NCI-H526 treated with DMSO at 0.1 percent for 48 hours (cell line): ENCODE measurements at regions not wholly inside any gene's neighbourhood (a gene's known extent, or its start where the extent isn't known, plus 50 kb on each side); places are given as distances from the start of the nearest gene placed in this dataset.
"Not testable (repeated sequence)": the region's sequence is repeated elsewhere in the genome, so short reads cannot be mapped to it uniquely, and the experiment has no call there.

Experiments
- DNase-seq: peaks from one replicate; lab custom pipeline; 2025; lab: John Stamatoyannopoulos, UW

DNA sequence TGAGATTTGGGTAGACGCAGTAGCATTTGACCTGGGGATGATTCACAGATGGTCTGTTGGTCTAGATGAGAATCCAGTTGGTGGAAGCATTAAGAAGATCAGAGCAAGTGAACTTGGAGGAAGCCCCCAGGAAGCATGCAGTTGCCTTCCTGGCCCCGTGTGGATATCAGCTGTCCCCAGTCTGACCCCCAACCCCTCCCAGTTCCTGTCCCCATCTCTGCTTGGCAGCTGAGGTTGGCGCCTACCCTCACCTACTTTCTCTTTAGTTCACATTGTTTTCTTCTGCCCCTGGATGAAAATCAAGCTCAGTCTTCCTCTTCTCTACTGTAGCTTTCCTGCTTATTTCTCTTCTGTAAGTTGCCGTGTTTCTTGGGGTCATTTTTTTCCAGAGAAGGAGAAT, 227.9 kb downstream of the GATA3 start:
- DNase-seq = no peak

DNA sequence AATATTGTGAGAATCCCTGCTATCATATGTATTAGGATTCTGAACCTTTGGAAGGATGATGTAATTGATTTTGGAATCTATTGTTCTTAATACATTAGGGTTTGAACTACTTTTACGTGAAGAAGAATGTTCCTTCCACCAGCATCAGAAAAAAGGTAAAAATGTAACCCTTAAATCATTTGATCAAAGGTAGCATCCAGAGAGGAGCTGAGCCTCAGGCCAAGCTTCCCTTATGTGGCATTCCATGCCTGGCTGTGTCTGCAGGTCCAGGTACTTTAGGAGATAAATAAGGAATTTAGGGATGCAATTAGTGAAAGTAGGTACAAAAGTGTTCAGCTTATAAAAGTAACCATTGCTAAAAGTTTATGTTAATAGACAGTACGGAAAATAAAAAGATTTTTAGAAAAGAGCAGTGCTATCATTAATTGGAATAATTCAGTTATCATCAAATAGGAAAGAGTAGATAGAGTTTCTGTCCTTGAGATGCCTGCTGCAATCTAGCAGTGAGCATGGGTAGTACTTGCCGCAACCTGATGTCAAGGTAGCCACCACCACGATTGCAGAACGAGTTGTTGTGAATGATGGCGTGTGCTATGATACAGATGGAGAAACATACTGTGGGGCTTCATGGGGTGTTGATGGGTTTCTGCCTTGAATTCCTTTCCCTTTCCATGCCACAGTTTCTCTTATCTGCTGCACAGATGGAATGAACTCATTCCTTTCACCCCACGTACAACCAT, 228.8 kb downstream of the GATA3 start:
- DNase-seq = no peak

DNA sequence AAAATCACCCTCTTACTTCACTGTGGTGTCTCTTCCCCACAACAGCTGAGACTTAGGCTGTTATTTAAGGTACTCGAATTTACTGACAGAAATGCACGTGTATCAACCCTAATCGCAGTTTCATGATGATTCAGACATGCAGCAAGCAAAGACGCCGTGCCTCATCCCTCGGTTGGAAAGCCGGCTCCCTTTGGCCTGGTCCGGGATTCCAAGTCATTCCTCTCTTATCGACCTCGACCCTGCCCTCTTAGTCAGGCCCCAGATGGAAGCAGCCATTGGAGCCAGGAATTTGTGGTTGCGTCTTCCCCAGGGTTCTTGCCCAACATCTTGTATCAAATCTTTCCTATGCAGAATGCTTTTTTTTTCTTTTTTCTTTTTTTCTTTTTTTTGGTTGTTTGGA, 229.5 kb downstream of the GATA3 start:
- DNase-seq = no peak

DNA sequence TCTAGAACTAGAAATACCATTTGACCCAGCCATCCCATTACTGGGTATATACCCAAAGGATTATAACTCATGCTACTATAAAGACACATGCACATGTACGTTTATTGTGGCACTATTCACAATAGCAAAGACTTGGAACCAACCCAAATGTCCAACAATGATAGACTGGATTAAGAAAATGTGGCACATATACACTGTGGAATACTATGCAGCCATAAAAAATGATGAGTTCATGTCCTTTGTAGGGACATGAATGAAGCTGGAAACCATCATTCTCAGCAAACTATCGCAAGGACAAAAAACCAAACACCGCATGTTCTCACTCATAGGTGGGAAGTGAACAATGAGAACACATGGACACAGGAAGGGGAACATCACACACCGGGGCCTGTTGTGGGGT, 231.5 kb downstream of the GATA3 start:
- not testable (repeated sequence) for DNase-seq

DNA sequence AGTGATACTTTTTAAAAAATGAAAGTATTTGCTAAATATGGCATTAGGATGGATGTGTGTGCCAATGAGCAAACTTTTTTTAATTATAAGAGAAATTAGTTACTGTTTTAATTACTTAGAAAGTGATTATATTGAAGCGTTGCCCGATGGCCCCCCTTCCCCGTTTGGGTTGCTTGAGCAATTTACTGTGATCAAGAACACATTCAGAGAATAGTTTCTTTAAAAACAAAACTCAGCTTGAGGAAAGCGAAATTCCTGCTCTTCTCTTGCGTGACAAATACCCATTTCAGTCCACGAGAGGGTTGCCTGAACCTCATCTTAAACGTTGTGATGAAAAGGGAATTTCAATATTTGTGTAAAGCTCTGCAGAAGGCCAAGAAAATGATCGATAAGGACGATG, 234.1 kb downstream of the GATA3 start:
- no peak for DNase-seq

DNA sequence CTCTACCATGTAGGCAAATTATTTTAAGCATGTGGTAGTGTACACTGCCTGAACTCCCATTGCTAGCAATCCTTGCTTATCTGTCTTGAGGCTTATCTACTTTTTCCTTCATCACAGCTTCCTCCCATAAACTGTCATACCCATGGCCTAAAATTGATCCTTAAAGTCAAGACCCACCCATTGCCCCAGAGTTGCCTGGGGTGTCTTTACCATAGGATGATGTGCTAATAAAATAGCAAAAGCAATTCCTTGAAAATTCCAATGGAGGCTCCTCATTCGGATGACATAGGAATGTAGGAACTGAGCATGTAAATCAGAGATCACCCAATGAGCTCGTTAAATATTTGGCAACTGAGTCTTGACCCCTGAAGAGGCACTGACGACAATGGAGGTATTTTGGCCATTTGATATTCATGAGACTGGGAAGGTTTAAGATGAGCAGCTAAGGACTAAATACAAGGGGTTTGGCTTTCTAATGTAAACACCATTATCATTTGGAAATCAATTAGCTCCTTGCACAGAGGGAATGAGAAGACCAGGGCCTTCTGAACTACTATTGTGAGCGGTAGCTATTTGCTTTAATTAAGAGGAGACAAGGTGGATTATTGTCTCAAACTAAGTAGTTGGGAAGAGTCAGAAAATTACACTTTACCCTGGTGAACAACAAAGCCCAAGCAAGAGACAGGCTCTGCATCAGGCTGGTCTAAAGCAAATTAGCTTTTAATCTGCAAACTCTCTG, 234.9 kb downstream of the GATA3 start:
- no peak for DNase-seq

DNA sequence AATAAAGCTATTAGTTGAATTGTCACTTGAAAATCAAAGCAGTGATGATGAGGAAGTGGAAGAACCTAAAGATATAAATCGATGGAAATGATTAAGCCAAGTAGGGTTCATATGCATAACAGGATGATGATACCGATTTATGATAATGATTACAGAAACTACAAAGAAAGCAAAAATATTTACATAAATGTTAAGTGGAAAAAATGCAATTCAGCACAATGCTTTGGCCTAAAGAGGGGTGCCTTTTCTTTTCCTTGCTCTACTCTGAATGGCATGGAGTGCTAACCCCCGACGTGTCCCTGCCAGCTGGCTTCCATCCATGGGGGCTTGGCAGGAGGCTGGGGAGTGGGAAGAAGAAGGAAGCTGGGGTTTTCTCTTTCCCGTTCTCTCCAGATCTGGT, 240.3 kb downstream of the GATA3 start:
- DNase-seq = no peak

DNA sequence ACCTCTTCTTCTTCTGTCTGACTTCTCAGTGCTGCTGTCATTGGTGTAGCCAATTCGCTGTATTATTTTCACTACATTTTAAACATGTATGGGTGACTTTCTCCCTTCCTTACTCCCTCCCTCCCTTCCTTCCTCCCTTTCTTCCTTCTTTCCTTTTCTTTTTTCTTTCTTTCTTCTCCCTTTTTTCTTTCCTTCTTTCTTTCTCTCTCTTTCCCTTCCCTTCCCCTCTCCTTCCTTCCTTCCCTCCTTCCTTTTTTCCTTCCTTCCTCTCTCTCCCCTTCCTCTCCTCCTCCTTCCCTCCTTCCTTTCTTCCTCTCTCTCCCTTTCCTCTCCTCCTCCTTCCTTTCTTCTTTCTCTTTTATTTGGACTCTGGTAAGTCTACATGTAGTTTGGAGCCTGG, 240.8 kb downstream of the GATA3 start:
- DNase-seq = no peak

DNA sequence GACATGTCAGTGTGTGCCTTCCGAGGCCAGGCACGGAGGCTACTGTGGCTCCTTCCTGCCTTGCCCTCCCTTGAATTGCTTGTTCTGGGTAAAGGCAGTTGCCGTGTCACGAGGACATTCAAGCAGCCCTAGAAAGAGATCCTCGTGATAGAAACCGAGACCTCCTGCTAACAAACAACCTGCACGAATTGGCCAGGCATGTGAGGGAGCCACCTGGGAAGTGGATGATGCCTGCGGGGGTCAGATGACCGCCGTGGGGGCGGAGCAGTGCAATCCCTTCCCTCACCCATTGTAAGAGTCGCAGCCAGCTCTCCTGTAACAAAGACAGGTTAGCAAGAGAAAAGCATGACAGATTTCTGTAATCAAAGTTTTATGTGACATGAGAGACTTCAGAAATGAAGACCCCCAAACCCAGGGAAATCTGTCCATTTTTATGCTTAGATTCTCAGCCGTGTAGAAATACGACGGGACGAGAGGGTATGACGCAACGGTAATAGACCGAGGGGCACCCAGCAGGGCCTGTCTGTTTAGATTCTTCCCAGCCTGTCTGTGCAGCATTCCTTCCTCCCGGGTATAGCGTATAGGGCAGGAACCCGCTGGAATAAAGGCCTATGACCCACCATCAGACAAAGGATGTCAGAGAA, 241.7 kb downstream of the GATA3 start:
- DNase-seq = no peak

DNA sequence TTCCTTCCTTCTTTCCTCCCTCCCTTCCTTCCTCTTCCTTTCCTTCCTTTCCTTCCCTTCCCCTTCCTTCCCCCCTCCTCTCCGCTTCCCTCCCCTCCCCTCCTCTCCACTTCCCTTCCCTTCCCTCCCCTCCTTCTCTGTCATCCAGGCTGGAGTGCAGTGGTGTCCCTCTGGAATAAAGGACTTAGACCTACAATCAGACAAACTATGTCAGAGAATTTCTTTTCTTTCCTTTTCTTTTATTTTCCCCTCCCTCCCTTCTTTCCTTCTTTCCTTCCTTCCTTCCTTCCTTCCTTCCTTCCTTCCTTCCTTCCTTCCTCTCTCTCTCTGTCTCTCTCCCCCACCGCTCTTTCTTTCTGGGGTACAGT, 242.2 kb downstream of the GATA3 start:
- DNase-seq = no peak

DNA sequence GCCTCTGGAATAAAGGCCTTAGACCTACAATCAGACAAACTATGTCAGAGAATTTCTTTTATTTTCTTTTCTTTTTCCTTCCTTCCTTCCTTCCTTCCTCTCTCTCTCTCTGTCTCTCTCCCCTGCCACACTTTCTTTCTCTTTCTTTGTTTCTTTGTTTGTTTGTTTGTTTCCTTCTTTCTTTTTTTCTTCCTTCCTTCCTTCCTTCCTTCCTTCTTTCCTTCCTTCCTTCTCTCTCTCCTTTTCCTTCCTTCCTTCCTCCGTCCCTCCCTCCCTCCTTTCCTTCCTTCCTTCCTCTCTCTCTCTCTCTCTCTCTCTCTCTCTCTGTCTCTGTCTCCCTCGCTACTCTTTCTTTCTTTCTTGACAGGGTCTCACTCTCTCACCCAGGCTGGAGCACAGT, 242.6 kb downstream of the GATA3 start:
- DNase-seq = no peak

DNA sequence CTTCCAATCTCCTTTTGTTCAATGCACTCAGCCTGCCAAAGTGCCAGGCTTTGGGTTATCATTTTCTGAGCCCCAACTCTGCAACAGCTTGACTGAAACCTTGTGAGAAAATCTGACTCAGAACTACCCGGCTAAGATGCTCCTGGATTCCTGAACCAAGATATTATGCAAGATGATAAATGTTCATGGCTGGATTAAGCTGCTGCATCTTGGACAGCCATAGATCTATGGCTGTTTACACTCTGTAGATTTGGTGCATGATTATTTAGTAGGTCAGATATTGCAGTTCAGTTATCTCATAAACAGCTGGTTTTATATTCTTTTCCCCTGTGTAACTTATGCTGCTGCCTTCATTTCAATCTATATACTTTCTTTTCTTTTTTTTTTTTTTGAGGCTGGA, 243.5 kb downstream of the GATA3 start:
- DNase-seq = no peak

DNA sequence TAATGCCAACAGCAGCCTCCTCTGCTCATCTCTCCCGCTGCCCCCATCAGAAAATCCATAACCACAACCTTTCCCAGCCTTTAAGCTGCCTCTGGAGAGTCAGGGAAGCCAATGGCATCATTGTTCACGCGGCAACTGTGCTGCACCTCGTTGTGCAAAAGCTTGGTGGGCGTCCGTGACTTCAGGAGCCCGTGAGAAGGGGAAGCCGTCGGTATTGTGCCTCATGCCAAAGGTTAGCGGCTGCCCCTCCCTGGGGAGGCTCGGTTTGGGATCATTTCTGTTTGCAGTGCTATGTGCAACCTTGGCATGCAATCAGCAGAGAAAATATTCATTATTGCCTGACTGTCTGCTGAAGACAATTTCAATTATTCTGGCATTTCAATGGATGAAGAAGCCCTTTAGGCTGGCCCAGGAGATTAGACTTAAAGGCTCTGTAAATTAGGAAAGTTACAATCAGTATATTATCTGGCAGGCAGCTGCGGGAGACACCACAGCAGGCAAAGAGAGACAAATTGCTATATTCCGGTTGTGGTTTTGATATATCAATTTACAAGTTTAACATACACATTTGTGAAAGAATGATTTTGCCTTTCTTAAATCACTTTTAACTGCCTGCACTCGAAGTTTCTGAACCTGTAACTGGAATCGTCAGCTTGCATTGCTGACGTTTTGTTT, 244.5 kb downstream of the GATA3 start:
- DNase-seq = no peak

DNA sequence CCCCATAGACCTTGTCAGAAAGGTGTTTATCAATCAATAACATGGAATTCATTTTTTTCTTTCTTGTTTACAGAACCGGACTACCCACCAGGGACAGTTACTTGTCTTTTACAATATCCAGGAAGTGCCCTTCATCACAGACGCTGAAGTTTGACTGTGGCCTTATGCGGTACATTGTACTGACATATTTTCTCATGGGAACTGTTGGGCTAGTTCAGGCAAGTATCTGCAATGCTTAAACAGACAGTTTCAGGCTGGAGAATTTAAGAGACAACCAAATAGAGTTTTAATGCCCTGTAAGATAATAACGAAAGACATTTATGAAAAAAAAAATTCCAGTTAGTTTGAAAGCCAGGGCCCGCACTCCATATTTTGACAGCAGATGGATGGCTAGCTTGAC, 246.4 kb downstream of the GATA3 start:
- no peak for DNase-seq

DNA sequence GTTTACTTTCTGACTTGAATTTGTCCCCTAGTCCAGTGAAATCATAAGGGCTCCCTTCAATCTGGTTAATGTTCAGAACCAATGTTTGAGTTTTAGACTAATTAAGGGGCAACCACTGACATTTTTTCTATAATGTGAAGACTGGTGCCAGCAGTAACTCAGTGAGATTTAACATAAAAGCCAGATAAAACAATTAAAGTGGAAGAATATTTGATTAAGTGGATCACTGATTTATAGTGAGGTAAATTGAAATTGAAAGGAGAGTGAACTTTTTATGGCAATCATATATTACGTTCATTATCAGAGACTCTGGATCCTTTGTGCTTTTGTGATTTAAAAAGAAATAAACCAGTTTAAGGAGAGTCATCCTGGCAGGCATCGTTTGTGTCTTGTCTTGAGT, 246.8 kb downstream of the GATA3 start:
- no peak for DNase-seq

DNA sequence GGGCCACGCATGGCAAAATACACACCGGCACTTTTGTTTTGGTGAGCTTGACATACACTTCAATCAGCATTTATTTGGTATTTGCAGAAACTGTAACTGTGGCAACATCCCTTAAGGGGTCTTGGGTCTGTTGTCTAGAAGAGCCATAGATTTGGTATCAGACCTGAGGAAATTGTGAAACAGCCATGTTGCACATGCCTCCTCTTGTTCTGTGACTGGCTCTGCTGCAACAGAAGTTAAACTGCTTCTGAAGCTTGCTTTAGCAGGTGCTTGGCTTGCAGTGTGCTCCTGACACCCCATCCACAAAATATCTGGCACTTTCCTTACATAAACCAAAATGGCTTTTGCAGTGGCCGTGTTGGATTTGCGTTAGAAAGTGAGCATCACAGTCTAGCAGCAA, 247.3 kb downstream of the GATA3 start:
- DNase-seq = no peak

DNA sequence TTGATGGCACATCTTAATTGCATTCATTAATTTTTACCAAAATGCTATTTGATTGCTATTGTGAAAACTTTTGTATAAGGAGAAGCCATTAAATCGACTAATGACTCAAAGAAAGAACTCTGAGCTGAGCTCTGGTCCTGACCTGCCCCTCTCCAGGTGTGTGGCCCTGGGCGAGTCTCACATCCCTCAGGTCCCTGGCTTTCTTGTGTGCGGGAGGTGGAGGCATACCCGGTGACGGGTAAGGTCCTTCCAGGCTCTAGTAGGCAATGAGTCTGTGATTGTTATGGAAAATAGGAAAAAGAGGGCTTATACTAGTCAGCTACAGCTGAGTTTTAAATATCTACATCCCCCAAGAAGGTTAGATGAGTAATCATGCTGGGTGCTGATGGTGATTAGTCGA, 248.1 kb downstream of the GATA3 start:
- DNase-seq = no peak

DNA sequence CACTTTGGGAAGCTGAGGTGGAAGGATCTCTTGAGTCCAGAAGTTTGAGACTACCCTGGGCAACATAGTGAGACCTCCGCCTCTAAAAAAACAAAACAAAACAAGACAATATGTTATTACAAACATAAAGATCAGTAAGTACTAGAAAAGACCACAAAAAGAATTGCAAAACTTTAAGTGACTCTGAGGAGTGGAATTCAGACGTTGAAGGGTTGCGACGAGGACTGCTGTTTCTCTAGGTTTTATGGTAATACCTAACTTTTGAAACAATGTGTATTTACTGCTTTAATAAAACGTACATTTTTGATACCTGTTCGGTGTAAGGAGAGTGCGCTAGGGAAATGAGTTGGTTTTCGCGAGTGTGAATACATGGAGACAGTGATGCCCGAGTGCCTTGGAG, 250.4 kb downstream of the GATA3 start:
- no peak for DNase-seq

DNA sequence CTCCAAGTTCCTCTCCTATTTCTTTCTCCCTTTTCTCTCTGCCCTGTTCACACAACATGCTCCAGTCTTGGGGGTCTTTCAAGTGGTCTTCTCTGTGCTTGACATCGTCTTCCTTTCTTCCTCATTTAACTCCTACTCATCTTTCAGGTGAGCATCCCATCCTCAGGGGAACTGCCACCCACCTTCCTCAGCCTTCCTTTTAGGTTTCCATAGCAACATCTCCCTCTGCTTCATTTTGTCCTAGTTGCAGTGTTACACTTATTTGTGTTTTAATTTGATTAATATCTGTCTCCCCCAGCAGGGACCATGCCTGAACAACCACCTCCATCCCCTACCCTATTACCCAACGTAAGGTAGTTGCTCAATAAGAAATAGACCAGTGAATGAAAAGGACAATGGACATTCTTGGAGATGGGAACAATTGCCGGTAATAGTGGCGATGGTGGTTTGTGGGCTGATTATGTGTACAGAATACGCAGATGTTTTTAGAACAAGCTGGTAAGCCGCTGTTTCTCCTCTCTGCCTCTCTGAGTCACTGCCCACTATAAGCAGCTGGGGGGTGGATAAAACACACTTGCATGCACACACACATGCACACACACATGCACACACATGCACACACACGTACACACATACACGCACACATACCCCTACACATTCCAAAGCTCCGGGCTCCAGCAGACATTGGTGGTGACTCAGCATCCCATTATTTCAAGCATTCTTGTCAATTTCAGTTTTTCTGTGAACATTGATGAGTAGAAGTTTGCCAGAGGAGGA, 251.6 kb downstream of the GATA3 start:
- no peak for DNase-seq

DNA sequence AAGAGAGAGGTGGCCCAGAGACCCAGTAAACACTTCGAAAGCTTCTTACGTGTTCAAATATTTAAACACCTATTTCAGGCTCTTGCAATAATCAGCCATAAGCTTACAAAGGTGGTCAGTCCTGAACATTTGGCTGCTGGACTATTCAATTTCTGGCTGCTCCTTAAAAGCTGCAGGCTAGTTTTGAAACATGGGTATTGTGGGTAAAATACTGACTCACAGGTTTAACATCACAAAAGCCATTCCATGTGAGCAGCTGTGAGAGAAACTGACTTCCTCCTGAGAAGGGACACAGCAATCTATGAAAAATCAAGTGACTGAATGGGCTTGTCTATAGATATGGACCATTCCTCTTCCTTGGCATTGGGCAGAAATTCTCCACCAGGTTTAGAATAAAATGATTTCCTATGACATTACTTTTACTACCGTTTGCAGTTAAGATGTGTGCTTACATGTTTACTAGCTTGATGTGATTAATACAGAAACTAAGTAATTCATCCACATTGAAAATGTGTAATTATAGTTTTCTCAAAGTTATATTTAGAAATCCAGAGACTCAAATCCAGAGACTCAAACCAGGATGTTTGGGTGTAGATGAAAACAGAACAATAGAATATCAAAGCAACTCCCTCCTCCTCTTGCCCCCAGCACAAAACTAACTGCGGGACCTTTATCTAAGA, 252.3 kb downstream of the GATA3 start:
- DNase-seq = no peak

DNA sequence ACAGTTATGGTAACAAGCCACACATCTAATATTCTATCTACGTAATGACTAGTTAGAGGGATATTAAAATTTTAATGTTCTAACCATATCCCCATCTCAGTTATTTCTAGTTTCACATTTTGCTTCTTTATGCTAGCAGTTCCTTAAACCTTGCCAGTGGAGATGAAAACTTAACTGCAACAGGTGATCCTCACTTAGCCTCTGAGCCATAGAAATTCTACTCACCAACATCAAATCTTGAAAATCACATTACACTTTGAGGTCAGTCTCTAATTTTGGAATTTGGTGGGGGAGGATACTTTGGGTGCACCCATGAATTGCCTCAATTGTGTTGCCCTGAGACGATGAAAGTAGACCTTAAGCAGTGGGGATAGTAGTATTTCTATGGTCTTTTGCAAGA, 256.4 kb downstream of the GATA3 start:
- DNase-seq = no peak
